ENCODE measurements at regions not wholly inside any gene's neighbourhood (a gene's known extent, or its start where the extent isn't known, plus 50 kb on each side); places are given as distances from the start of the nearest gene placed in this dataset.

DNA sequence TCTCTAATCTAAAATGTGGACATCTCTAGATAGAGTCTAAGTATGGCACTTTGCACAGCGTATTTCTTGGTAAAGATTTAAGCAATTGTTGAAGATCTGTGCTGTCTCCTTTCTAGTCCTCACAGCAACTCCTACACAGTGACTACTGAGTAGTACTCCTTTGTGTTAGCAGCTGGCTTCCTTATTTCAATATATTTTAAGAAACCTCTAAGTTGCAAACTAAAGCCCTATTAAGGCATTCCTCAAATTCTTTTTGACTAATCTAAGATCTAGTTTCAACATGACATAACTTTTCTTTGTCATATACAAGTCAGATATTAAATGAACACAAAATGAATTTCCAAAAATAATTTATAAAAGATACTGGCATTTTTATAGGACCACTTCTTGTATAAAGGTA lies 121.8 kb upstream of the DNAJC10 start:
- Mint-ChIP-seq H3K36me3 (ENCODE audit: low read depth) (no peaks in the 10 kb centered on the region), H3K27ac (peak overlapping the region in 1 of 3 experiments; percentile 43), H3K4me1 (peaks cover 29% of the 10 kb centered on the region), H3K27me3 (ENCODE audit: low read depth) (no peaks in the 10 kb centered on the region), H3K9me3 (no peaks in the 10 kb centered on the region), H3K4me3 (no peak overlapping the region)
- TF ChIP-seq, protein P1, sequence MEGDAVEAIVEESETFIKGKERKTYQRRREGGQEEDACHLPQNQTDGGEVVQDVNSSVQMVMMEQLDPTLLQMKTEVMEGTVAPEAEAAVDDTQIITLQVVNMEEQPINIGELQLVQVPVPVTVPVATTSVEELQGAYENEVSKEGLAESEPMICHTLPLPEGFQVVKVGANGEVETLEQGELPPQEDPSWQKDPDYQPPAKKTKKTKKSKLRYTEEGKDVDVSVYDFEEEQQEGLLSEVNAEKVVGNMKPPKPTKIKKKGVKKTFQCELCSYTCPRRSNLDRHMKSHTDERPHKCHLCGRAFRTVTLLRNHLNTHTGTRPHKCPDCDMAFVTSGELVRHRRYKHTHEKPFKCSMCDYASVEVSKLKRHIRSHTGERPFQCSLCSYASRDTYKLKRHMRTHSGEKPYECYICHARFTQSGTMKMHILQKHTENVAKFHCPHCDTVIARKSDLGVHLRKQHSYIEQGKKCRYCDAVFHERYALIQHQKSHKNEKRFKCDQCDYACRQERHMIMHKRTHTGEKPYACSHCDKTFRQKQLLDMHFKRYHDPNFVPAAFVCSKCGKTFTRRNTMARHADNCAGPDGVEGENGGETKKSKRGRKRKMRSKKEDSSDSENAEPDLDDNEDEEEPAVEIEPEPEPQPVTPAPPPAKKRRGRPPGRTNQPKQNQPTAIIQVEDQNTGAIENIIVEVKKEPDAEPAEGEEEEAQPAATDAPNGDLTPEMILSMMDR (IDR thresholded peaks at IDR 0.05; ENCODE audit: unreplicated experiment in 3 of 3) = no peak

DNA sequence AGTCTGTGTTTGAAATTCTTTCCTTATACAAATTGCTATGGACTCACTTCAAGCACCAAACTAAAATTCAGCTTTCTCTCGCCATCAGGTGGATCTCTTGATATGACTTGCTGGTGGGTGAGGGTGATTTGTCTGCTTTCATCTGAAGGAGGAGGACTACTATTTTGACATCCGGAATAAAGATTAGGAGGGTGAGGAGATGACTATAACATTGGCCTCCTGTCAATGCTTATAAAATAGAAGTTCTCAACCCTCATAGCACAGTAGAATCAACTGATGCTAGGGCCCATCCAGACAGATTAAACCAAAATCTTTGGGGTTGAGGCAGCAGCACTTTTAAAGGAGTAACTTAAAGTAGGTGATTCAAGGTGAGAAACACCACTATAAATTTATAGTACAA lies 120.4 kb upstream of the DNAJC10 start:
- Mint-ChIP-seq H3K4me1 (peaks cover 29% of the 10 kb centered on the region), H3K36me3 (ENCODE audit: low read depth) (no peaks in the 10 kb centered on the region), H3K9me3 (no peaks in the 10 kb centered on the region), H3K27me3 (ENCODE audit: low read depth) (no peaks in the 10 kb centered on the region), H3K4me3 (no peak overlapping the region), H3K27ac (no peak overlapping the region)
- TF ChIP-seq, protein P1 (IDR thresholded peaks at IDR 0.05; ENCODE audit: unreplicated experiment in 3 of 3) = no peak

DNA sequence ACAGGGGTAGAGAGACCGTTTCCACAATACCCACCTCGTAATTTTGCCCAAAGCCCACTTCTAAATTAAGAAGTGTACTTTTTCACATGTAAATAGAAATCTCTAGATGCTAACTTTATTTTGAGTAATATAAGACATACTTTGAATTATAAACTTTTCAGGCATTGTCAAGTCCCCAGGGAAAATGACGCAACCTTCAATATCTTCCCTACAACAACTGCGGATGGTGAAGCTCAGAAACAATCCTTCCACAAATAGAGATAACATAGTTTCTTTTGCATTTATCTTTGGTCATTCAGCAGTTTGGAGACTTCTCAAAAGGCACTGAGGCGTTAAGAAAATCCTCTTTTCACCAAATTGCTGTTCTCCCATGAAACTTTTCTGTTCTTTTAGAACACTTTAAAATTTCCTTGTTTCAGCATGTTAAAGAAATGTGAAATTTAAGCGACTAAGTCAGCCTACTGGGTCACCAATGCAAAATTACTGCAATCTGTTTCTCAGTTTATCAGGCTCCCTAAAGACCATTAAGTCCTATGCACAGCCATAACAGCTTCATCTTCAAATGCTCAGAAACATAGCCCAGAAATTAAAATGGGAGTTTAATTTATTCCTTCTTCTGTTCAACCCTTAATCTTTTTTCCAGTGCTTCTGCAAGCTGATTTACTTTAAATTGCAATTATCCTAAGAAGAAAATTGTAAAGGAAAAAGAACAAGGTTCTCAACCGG lies 118.3 kb upstream of the DNAJC10 start:
- Mint-ChIP-seq H3K36me3 (ENCODE audit: low read depth) (no peaks in the 10 kb centered on the region), H3K4me1 (peaks cover 29% of the 10 kb centered on the region), H3K9me3 (no peaks in the 10 kb centered on the region), H3K27me3 (ENCODE audit: low read depth) (no peaks in the 10 kb centered on the region), H3K27ac (no peak overlapping the region), H3K4me3 (no peak overlapping the region)
- TF ChIP-seq, protein P1 (IDR thresholded peaks at IDR 0.05; ENCODE audit: unreplicated experiment in 3 of 3) = no peak

DNA sequence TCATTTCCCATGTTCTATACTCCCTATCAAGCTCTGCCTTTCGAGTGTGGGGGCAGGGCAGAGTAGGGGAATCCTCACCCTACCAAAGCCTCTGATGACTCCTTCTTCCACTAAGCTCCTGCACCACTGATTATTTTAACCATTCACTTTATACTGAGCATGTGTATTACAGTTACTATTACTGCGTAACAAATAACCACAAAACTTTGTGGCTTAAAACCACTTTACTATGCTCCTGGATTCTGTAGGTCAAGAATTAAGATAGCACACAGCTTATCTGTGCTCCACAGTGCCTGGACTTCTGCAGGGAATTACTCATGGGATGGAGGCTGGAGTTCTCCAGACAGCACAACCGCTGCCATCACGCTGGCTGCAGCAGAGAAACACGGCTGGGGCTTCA lies 117.4 kb upstream of the DNAJC10 start:
- H3K4me1 Mint-ChIP-seq = peaks cover 21% of the 10 kb centered on the region
- TF ChIP-seq, protein P1 (IDR thresholded peaks at IDR 0.05; ENCODE audit: unreplicated experiment in 3 of 3) = no peak
- no peaks in the 10 kb centered on the region for H3K9me3 Mint-ChIP-seq
- no peak overlapping the region for H3K4me3 Mint-ChIP-seq
- no peak overlapping the region for H3K27ac Mint-ChIP-seq
- H3K36me3 Mint-ChIP-seq (ENCODE audit: low read depth) = no peaks in the 10 kb centered on the region
- H3K27me3 Mint-ChIP-seq (ENCODE audit: low read depth) = no peaks in the 10 kb centered on the region

DNA sequence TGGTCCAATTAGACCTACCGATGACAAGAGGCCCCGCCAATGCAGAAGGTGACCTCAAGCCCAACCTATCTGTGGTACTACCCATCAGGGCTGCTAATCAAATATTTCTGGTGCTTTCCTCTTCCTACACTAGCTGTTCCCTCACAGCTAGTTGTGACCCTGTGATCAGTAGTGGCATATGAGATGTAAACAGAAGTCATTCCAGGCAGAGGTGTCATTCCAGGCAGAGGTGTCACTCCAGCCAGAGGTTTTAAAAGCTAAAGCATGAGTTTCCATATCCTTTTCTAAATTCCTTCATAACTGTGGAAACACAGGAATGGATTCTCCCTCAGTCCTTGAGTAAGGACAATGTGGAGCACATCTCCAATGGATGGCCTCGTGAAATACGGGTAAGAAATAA lies 110.9 kb upstream of the DNAJC10 start:
- Mint-ChIP-seq H3K27me3 (ENCODE audit: low read depth) (no peaks in the 10 kb centered on the region), H3K4me1 (no peaks in the 10 kb centered on the region), H3K9me3 (peaks cover 6% of the 10 kb centered on the region), H3K27ac (no peak overlapping the region), H3K4me3 (no peak overlapping the region), H3K36me3 (ENCODE audit: low read depth) (no peaks in the 10 kb centered on the region)
- TF ChIP-seq, protein P1 (IDR thresholded peaks at IDR 0.05; ENCODE audit: unreplicated experiment in 3 of 3) = no peak

Measured in nephron (organoid).